BLaER1 treated with 17β-estradiol and CSF1 and Interleukin-3, amounts not matched to agents 10 nM and 100 nM (cell line): ENCODE measurements at regions not wholly inside any gene's neighbourhood (a gene's known extent, or its start where the extent isn't known, plus 50 kb on each side); places are given as distances from the start of the nearest gene placed in this dataset.
A peak's percentile ranks its signal among the peaks of the same experiment; 100 is the strongest.
"Not testable (repeated sequence)": the region's sequence is repeated elsewhere in the genome, so short reads cannot be mapped to it uniquely, and the experiment has no call there.

Experiments used
- H3K27ac ChIP-seq, 11 experiments: shearing (Covaris generic); formaldehyde crosslinking; 2 replicates each; pipeline ENCODE4 v1.8.1; 2022
- H3K27me3 ChIP-seq, 11 experiments: shearing (Covaris generic); formaldehyde crosslinking; 2 replicates each; pipeline ENCODE4 v1.8.1; 2022
- H3K36me3 ChIP-seq, 11 experiments: shearing (Covaris generic); formaldehyde crosslinking; 2 replicates each; pipeline ENCODE4 v1.8.1; 2022
- H3K4me1 ChIP-seq, 10 experiments: shearing (Covaris generic); formaldehyde crosslinking; 2 replicates each; pipeline ENCODE4 v1.8.1; 2022
- H3K4me2 ChIP-seq, 11 experiments: shearing (Covaris generic); formaldehyde crosslinking; 2 replicates each; pipeline ENCODE4 v1.8.1; 2022
- H3K4me3 ChIP-seq, 10 experiments: shearing (Covaris generic); formaldehyde crosslinking; 2 replicates each; pipeline ENCODE4 v1.8.1; 2022
- H3K9ac ChIP-seq, 11 experiments: shearing (Covaris generic); formaldehyde crosslinking; 2 replicates each; pipeline ENCODE4 v1.8.1; 2022
- H3K9me3 ChIP-seq, 11 experiments: shearing (Covaris generic); formaldehyde crosslinking; replicated peaks in 1 of 11; 2 replicates each; pipeline ENCODE4 v1.8.1; 2022
- H4K20me1 ChIP-seq, 11 experiments: shearing (Covaris generic); formaldehyde crosslinking; 2 replicates each; pipeline ENCODE4 v1.8.1; 2022
- Cebpa-rat ChIP-seq, 11 experiments: shearing (Covaris generic); IDR thresholded peaks; 2 replicates each; pipeline ENCODE4 v1.8.1; 2022

DNA sequence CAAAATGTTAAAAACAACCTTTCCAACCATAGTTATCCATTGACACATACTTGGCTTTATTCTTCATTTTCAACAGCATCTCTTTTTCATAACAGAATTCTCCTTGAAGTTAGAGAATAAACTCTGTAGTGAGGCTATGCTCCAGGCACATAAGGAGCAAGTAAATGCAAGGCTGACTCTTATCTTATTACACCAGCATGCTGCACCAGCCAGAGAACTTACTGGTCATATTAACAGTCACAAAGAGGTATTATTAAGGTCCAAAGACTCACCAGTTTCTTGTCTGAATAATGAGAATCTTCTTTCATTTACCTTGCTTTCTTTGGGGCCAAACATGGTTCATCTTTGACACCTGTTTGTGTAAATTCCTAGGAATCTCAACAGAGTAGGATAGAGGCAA lies 71.3 kb upstream of the IVNS1ABP start:
- no peak overlapping the region for H3K27ac ChIP-seq
- H3K9me3 ChIP-seq, result no peaks in the 10 kb centered on the region; a peak in 1 of 22 replicates
- H3K9ac ChIP-seq, result no peak overlapping the region
- H3K4me2 ChIP-seq, result no peak overlapping the region
- no peaks in the 10 kb centered on the region for H3K4me1 ChIP-seq
- H4K20me1 ChIP-seq, result no peaks in the 10 kb centered on the region
- no peaks in the 10 kb centered on the region for H3K27me3 ChIP-seq
- TF ChIP-seq Cebpa-rat (IDR thresholded peaks at IDR 0.05), result no peak
- H3K36me3 ChIP-seq, result no peaks in the 10 kb centered on the region
- H3K4me3 ChIP-seq, result no peak overlapping the region

DNA sequence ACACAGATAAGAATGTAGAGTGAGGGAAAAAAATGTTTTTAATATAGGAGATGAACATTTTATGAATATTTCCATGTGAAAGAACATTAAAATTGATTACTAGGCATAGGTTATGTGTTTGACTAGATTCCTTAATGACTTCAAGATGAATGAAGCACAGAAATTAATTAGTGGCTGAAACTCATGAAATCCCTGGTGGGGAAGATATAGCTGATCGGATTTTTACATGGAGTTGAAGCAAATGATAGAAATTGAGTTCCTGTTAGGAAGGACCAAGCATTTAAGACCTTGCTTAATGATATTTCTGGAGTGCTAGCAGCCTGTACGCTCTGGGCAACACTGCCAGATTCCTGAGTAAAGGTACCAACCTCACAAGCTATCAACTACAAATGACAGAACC lies 68.9 kb upstream of the IVNS1ABP start:
- no peaks in the 10 kb centered on the region for H3K36me3 ChIP-seq
- no peak overlapping the region for H3K9ac ChIP-seq
- TF ChIP-seq Cebpa-rat (IDR thresholded peaks at IDR 0.05), result no peak
- H3K4me2 ChIP-seq, result no peak overlapping the region
- H3K4me3 ChIP-seq, result no peak overlapping the region
- H3K4me1 ChIP-seq, result no peaks in the 10 kb centered on the region
- H3K27me3 ChIP-seq, result no peaks in the 10 kb centered on the region
- H3K27ac ChIP-seq, result no peak overlapping the region
- H4K20me1 ChIP-seq, result no peaks in the 10 kb centered on the region
- H3K9me3 ChIP-seq, result no peaks in the 10 kb centered on the region; a peak in 1 of 22 replicates

DNA sequence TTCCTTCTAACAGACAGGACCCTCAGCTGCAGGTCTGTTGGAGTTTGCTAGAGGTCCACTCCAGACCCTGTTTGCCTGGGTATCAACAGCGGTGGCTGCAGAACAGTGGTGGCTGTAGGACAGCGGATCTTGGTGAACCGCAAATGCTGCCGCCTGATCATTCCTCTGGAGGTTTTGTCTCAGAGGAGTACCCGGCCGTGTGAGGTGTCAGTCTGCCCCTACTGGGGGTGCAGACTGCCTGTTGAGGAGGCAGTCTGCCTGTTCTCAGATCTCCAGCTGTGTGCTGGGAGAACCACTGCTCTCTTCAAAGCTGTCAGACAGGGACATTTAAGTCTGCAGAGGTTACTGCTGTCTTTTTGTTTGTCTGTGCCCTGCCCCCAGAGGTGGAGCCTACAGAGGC lies 66.8 kb upstream of the IVNS1ABP start:
- not testable (repeated sequence) for H3K9me3 ChIP-seq, H3K4me3 ChIP-seq, H3K4me1 ChIP-seq, H3K36me3 ChIP-seq, H3K27me3 ChIP-seq, H3K9ac ChIP-seq, H3K27ac ChIP-seq, H3K4me2 ChIP-seq, H4K20me1 ChIP-seq

DNA sequence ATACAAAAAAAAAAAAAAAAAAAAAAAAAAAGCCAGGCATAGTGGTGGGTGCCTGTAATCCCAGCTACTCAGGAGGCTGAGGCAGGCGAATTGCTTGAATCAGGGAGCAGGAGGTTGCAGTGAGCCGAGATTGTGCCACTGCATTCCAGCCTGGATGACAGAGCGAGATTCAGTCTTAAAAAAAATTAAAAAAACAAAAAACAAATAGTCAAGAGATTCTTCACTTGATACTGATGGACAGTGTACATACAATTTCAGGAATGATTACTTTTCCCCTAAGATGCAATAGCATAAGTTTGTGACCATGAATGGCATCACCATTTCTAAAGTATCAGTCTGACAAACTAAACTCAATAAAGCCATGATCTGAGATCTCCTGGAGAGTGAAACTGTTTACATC lies 60.8 kb upstream of the IVNS1ABP start:
- no peak overlapping the region for H3K9ac ChIP-seq
- H3K4me1 ChIP-seq, result peaks cover 0 to 50% (median 29%) of the 10 kb centered on the region in 10 experiments; a peak in 15 of 20 replicates
- H3K4me3 ChIP-seq, result no peak overlapping the region
- no peak for TF ChIP-seq Cebpa-rat (IDR thresholded peaks at IDR 0.05)
- H3K4me2 ChIP-seq, result no peak overlapping the region
- no peaks in the 10 kb centered on the region for H4K20me1 ChIP-seq
- 0 out of 22 replicates have a peak, but pooled peaks cover 0 to 3% (median 0%) of the 10 kb centered on the region in 11 experiments for H3K9me3 ChIP-seq
- no peaks in the 10 kb centered on the region for H3K27me3 ChIP-seq
- H3K27ac ChIP-seq, result peak overlapping the region in 3 of 11 experiments; percentile 81 to 91 (median 89); a peak in 3 of 22 replicates
- no peaks in the 10 kb centered on the region for H3K36me3 ChIP-seq

DNA sequence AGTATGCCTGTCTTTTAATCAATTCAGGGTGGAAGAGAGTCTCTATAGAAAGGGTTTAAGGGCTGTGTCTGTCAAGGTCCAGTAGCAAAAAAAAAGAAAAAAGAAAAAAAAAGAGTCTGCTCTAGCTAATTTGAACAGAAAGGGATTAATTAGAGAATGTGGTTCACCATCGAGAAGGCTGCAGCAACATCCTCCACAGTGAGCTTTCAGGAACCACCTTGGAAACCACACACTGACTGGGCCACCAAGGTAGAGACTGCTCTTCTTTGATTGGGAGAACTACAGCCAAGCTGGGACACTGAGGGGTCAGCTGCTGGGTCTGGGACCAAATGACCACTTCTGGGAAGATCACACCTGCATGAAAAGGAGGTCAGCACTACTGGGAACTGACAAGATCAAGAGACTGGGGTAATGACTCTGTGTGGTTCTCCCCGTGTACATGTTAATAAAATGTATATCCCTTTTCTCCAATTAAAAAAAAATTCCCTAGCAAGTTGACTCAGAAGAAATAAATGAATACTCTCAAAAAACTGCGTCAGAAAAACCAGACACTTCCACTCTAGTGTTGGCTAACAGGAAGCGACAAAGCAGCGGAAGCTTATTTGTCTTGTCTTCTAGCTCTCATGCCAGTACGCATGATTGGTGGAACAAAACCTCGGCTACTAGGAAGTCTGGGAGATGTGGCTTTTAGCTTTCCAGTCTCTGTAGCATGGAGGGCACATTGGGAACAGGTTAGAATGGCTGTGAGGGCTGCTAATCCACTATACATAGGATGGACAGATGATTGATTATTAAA lies 60.0 kb upstream of the IVNS1ABP start:
- H3K4me1 ChIP-seq, result peaks cover 0 to 57% (median 29%) of the 10 kb centered on the region in 10 experiments; a peak in 15 of 20 replicates
- 0 out of 22 replicates have a peak, but pooled peaks cover 0 to 3% (median 0%) of the 10 kb centered on the region in 11 experiments for H3K9me3 ChIP-seq
- no peak overlapping the region for H3K4me3 ChIP-seq
- H3K36me3 ChIP-seq, result no peaks in the 10 kb centered on the region
- no peak for TF ChIP-seq Cebpa-rat (IDR thresholded peaks at IDR 0.05)
- peak overlapping the region in 4 of 11 experiments; percentile 63 to 77 (median 72); a peak in 7 of 22 replicates for H3K4me2 ChIP-seq
- no peaks in the 10 kb centered on the region for H4K20me1 ChIP-seq
- H3K27me3 ChIP-seq, result no peaks in the 10 kb centered on the region
- H3K27ac ChIP-seq, result peak overlapping the region in 4 of 11 experiments; percentile 33 to 91 (median 85); a peak in 8 of 22 replicates
- H3K9ac ChIP-seq, result no peak overlapping the region

DNA sequence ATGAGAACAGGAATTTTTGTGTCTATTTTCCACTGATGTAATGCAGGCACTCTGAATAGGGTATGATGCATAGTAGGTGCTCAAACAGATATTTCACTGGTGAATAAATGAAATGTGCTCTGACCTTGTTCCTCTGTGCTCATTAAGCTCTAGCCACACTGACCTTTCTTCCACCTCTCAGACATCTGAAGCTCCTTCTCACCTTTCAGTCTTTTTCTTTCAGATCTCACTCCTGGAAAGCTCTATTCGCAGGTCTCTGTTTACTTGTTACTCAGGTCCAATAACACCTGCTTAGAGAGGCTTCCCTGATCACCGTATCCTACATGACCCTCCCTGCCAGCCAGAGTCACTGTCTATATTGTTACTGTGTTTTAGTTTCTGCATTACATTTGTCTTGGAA lies 59.2 kb upstream of the IVNS1ABP start:
- Histone ChIP-seq H3K4me2 (peak overlapping the region in 6 of 11 experiments; percentile 53 to 77 (median 66); a peak in 9 of 22 replicates), H4K20me1 (no peaks in the 10 kb centered on the region), H3K4me3 (peak overlapping the region in 2 of 10 experiments; percentile 29 to 33; a peak in 2 of 20 replicates), H3K4me1 (peaks cover 0 to 62% (median 29%) of the 10 kb centered on the region in 10 experiments; a peak in 15 of 20 replicates), H3K27ac (peak overlapping the region in 4 of 11 experiments; percentile 80 to 91 (median 85); a peak in 7 of 22 replicates), H3K9ac (peak overlapping the region in 2 of 11 experiments; percentile 25 to 72; a peak in 2 of 22 replicates), H3K36me3 (no peaks in the 10 kb centered on the region), H3K9me3 (0 out of 22 replicates have a peak, but pooled peaks cover 0 to 3% (median 0%) of the 10 kb centered on the region in 11 experiments), H3K27me3 (no peaks in the 10 kb centered on the region)
- TF ChIP-seq Cebpa-rat (IDR thresholded peaks at IDR 0.05), result no peak

DNA sequence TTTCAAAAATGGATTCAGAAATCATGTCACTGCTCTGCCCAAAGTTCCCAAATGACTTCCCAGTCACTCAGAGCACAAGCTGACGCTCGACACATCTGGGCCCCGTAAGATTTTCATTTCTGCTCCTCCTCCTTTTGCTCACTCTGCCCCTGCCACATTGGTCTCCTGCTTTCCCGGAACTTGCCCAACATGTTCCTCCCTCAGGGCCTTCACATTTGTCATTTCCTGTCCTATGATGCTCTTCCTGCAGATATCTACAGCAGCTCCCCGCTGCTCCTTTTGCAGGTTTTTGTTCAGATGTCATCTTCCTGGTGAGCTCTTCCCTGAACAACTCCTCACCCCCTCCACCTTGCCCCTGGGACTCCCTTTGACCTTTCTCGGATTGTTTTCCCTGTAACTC lies 58.5 kb upstream of the IVNS1ABP start:
- Histone ChIP-seq H3K4me1 (peaks cover 0 to 62% (median 29%) of the 10 kb centered on the region in 10 experiments; a peak in 15 of 20 replicates), H3K4me2 (peak overlapping the region in 9 of 11 experiments; percentile 12 to 77 (median 57); a peak in 14 of 22 replicates), H3K36me3 (no peaks in the 10 kb centered on the region), H3K27ac (peak overlapping the region in 7 of 11 experiments; percentile 22 to 91 (median 80); a peak in 12 of 22 replicates), H4K20me1 (no peaks in the 10 kb centered on the region), H3K9ac (peak overlapping the region in 3 of 11 experiments; percentile 58 to 72 (median 72); a peak in 6 of 22 replicates), H3K4me3 (peak overlapping the region in 2 of 10 experiments; percentile 29 to 33; a peak in 3 of 20 replicates), H3K9me3 (0 out of 22 replicates have a peak, but pooled peaks cover 0 to 3% (median 0%) of the 10 kb centered on the region in 11 experiments), H3K27me3 (no peaks in the 10 kb centered on the region)
- TF ChIP-seq Cebpa-rat (IDR thresholded peaks at IDR 0.05), result no peak; a peak in 1 of 22 replicates

DNA sequence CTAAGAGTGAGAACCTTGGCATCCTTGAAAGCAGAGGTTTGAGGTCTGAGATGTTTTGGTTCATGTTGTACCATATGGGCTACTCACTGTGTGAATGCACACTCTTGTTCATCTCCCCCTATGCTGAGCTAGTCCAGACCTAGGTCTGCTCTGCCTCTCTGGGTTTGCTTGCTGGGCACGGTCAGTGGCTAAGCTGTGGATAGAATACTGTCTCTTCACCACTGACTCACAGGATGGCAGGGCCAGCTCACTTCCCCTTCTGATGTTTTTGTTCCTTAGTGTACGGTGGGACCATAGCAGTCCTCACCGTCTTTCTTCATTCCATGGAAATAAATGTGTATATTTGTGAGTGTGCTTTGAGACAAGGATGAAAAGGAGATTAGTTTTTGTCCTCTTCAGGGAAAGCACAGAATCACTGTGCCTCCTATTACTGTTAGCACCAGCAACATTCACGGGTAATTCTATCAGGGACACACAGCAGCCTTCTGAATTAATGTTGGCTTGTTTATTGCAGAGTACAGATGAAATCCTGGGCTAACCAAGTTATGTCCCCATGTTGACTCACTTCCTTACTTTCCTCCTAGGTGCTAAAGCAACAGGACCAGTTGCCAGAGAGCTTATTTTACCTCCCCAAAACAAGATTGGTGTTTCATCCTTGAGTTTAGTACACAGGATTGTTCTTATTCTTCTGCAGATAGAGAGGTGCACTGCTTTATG lies 56.9 kb upstream of the IVNS1ABP start:
- no peak for TF ChIP-seq Cebpa-rat (IDR thresholded peaks at IDR 0.05)
- Histone ChIP-seq H3K4me1 (peaks cover 0 to 72% (median 29%) of the 10 kb centered on the region in 10 experiments; a peak in 15 of 20 replicates), H4K20me1 (no peaks in the 10 kb centered on the region), H3K4me3 (0 out of 20 replicates have a peak overlapping the region, but pooled peaks of 1 of the 10 experiments have one; percentile 1), H3K4me2 (peak overlapping the region in 7 of 11 experiments; percentile 12 to 77 (median 64); a peak in 12 of 22 replicates), H3K27me3 (no peaks in the 10 kb centered on the region), H3K9ac (peak overlapping the region in 4 of 11 experiments; percentile 60 to 72 (median 71); a peak in 8 of 22 replicates), H3K27ac (peak overlapping the region in 6 of 11 experiments; percentile 20 to 91 (median 80); a peak in 11 of 22 replicates), H3K9me3 (no peaks in the 10 kb centered on the region), H3K36me3 (no peaks in the 10 kb centered on the region)
